Stimulated activated naive CD4-positive, alpha-beta T cell (primary cell): ENCODE measurements at regions not wholly inside any gene's neighbourhood (a gene's known extent, or its start where the extent isn't known, plus 50 kb on each side); places are given as distances from the start of the nearest gene placed in this dataset.
"Not testable (repeated sequence)": the region's sequence is repeated elsewhere in the genome, so short reads cannot be mapped to it uniquely, and the experiment has no call there.

Experiments used
- DNase-seq, 6 experiments: peaks; one replicate each; lab custom pipeline; 2025; lab: John Stamatoyannopoulos, UW

DNA sequence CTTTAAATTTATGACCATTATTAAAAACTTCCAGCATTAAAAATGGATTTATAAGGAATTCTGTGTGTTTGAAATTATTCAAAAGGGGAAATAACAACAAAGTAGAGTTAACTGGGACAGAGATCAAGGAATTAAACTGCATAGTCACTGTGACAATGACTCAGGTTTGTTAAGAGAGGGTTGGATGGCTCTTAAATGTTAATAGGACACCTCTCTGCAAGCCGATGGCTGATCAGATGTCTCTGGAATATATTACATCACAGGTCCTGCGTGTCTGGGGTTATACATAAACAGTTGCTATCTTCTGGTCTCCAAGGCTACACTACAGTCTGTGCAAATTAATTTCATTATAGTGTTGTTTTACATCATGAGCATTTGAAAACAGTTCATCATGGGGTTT lies 574.3 kb downstream of the COL12A1 start:
- no peak for DNase-seq

DNA sequence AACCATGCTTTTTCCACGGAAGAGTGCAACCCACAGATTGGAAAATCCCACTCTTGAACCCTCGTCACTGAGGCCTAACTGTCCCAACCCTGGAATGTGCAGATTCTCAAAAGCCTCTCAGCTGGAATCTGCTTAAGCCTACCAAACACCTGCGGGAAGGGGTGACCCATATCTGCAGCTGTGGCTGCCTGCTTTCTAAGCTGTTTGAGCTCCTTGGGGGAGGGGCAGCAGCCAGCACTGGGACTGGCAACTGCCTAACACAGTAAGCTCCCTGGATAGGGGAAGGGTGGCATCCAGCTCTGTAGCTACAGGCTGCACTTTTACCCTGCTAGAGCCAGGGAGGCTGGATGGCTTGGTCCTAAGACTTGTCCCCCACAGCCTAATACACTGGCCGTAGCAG lies 579.6 kb downstream of the COL12A1 start:
- no peak for DNase-seq

DNA sequence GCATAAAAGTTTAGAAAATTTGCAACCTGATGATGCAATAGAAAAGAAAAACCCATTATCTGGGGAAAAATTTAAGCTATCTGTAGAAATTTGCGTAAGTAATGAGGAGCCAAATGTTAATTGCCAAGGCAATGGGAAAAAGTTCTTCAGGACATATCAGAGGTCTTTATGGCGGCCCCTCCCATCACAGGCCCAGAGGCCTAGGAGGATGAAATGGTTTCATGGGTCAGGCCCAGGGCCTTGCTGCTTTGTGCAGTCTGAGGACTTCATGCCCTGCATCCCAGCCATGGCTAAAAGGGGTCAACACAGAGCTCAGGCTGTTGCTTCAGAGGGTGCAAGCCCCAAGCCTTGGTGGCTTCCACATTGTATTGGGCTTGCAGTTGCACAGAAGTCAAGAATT lies 582.8 kb downstream of the COL12A1 start:
- no peak for DNase-seq

DNA sequence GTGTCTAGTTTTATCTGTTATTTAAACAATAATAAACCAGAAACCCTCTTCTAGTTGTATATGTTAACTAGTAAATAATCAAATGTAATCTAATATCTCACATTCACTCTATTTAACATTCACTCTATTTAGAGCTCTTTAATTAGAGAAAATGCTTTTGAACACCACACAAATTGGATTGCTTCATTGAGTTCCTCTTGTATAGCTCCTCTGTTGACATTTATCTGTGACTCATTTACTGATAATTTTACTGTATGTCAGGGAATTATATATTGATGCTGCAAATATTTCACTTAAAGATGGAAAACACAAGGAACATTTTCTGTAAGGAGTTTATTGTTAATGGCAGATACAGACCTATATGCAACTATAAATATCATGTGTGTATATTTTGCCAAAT lies 594.6 kb downstream of the COL12A1 start:
- no peak for DNase-seq

DNA sequence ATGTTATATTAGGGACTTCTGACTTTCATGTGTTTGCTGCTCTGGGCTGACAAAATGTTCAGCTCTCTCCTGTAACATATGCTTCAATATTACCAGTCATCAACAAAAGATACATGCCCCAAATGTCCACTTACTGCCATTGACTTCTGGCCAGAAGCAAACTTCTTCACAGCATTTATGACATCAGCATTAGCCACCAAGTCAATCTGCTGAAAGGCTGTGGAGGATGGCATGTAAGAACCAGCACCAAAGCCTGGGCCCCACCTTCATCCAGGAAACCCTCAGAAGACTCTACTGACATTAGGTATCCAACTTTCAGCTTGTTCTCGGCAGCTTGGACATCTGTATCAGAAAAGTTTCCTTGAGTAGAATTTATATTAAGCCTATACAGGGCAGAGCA lies 595.5 kb downstream of the COL12A1 start:
- DNase-seq = no peak

DNA sequence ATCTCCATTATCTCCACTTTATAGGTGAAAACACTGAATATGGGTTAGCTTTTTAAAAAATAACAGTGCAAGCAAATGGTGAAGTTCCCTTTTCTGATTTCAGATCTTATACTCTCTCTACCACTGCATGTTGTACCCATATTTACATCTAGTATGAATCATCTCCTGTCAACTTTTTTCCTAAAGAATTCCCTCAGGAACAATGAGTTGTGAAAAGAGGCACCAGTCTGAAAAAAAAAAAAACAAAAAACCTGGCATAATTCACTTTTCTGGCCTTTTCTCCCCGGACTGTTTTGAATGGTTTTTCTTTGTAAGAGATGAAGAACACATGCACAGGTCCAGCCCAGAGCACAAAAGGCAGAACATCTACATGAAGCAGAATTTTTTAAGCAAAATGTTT lies 596.0 kb downstream of the COL12A1 start:
- no peak for DNase-seq

DNA sequence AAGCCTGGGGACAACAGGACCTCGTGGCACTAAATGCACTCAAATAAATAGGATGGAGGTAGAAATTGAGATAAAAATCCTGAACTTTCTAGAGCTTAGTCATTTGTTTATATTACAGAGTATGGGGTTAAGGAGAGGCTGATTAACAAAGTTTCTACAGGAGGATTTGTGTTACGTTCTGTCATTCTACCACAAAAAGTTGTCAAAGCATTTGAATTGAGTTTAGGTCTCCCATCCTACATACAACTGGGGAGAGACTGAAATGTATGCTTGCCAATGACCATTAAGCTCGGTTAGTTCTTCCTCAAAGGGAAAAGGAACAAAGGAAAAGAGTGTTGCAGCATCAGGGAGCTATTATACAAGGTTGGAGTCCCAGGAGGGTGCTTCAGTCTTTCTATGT lies 597.9 kb downstream of the COL12A1 start:
- no peak for DNase-seq

DNA sequence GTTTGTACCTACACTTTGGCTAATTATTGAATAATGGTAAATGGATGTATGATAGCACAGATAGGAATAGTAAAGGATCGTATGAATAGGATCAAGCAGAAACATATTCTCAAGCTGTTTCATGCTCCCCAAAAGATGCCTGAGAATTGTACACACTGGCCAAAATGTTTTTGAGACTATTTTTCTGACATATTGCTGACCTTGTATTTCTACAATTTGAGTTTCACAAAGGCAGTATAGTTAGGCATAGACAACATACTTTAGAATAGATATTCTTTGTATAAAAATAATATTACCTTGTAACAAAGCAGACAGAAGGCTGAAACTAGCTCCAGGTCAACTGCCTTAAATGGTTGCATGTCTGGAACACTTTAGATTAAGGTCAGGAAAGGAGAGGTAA lies 598.4 kb downstream of the COL12A1 start:
- no peak for DNase-seq

DNA sequence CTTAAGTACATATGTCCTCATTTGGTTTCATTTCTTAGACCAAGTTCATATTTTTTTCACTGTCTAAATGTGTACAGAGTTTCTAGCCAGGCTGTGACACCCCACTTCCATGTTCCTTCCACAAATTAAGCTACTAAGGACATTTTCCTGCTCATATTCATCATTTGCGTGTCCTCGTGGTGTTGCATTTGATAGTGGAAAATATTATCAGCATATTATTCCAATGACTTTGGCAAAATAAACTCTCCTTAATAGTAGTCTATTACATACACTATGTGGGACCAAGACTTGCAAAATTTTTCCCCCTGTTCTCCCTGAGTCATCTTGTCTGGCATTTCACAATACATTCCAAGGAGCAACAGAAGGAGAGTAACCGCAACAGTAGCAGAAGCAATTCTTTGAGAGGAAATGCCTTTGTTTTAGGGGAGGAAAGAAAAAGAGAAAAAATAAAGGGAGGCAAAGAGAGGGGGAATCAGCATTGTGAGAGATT lies 599.2 kb downstream of the COL12A1 start:
- DNase-seq = no peak

DNA sequence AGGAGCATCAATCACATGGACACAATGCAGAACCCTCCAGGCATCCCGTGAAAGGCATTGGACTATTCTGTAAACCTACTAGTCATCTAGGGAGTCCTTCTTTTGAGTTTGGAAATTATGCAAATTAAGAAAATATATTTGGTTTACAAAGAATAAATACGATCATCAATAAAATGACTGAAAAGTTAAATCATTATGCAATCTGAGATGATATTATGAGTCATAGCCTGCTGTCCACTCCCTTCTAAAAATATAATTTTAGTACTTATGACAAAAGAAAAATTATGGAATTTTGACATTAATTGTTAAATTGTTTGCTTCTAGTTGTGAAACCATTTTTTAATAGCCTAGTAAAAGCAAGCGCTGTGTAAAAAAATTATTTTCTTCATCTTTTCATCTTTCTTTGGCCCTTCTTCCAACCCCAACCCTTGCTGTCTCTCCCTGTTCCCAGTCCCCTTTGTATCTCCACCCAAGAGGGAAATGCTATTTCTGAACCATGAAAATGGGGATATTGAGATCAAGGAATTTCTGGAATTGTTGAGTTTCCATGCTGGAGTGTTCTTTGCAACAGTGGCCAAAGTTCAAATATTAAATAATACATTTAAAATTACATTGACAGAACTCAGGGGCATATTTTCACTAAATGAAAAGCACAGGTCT lies 599.8 kb downstream of the COL12A1 start:
- DNase-seq = no peak

DNA sequence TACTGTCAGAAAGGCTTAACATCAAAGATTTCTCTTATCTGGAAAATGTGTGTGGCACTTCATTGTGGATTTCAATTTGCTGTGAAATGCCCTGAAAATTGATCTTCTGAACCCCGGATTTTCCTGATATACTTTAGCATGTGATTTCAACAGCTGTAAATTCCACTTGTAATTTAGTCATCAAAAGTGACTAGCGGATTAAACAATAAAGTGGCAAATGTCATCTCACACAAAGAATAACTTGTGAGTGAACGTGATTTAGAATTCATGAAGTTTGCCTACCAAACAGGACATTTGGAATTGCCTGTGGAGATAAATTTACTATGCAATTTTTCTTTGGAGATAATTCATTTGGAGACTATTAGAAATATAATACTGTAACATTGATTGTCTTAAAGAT lies 601.6 kb downstream of the COL12A1 start:
- no peak for DNase-seq

DNA sequence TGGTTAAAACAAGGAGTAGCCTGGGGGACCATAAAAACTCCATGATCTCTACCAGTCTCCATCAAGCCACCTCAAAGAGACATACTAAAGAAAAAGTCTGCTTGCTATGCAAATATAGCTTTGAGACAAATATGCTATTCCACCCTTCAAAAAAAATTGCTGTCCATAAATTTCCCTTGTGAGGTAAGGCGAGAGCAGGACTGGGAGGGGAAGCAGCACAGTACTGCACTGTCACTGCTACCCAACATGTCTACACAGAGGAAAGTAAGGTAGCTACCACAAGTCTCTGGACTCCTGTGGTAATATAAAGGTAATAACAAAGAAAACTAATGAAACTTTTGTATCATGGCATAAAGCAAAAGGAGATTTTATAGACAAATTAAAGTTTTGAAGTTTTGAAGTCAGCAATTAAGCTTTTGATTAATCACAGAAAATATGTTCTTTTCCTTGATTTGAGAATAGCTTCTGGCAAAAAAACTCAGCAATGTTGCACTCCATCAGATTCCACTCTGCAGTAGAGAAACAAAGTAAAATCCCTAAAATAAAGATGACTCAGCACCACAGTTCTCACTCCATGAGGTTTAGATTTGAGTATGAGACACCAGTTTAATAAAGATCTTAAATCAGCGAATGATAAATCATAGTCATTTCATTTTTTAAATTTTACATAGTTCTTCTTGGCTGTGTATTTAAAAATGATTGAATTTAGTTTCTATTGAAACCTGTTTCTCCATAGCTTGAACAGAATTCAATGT lies 602.4 kb downstream of the COL12A1 start:
- no peak for DNase-seq

DNA sequence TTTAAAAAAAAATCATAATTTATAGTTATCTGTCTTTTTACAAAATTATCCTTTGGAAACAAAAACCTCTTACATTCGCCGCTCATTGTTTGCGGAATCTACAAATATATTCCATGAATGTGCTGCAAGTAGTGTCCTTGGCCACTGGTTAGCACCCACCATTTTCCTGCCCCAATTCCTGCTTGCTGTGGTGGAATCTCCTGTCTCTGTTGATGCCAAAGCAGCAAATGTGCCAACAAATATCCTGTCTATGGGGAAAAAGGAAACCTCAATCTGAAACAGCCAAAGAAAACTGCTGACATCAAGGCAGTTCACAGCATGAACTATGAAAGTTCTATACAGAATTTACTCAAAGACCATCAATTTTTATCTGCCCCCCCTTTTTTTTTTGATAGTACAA lies 603.6 kb downstream of the COL12A1 start:
- no peak for DNase-seq

DNA sequence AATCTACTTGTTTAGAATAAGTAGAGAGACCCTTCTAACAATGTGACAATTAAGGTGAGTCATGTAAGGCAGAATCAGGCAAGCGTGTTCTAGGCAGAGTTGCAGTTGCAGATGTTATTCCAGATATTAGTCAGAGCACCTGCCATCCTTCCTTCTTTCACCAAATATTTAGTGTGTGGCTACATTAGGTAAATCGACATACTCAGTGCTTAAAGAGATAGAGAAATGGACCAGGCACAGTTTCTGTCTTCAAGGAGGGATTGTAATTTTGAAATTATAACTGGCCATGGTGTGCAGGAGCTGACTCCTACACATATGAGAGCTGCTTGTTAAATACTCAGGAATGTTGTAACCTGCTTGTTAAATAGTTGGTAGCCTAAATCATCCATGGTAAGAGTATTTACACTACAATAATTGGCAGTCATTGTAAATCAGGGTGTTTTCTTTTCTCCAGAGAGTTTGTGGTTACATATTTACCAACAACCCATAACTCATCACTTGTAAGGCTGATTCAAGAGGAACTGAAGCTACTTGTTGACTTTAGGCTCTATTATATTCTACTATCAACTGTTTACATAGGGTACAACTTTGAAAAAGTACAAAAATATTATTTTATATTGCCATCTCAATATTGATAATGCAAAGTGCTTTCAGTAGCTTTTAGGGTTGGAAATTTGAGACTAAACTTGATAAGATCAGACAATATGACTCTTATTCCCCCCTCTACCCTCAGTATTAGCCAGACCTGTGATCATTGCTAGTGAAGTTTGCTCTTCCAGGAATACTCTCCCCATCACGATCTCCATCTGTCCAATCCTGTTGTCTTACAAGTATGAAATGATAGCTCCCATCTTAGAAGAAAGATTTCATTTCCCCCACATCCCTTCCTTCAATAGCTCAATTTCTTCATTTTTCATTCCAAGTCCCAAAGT lies 607.1 kb downstream of the COL12A1 start:
- no peak for DNase-seq

DNA sequence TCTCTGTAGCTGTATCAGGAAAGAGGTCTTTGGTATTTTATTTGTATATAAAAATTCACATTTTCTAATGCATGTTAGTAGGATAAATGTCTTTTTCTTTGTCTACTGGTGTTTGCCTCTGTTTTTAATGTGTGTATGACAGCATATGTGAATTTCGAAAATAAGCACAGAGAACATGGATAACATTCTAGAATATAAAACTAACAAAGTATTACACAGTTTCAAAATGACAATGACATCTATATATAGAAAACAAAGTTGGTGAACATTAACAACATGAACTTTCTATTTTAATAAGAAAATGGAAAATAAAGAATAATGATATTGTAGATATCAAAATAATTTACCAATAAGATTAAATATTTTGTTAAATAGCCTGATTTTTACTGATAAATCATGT lies 608.0 kb downstream of the COL12A1 start:
- DNase-seq = no peak

DNA sequence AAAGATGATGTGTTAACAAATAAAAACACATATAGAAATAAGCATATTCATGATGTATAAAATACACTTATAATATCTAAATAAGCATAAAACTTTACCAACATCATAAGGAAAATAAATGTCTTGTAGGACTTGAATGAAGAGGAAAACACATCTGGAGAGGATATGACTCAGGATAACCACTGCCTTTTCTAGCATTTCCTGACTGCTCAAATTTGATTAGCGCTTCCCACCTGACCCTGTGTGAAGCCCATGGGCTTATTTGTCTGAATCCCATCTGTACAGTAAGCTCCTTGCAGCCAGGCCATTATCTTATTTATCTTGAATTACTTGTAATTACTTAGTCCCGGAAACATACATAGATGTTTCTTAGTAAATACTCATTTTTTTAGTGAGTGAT lies 608.6 kb downstream of the COL12A1 start:
- no peak for DNase-seq

DNA sequence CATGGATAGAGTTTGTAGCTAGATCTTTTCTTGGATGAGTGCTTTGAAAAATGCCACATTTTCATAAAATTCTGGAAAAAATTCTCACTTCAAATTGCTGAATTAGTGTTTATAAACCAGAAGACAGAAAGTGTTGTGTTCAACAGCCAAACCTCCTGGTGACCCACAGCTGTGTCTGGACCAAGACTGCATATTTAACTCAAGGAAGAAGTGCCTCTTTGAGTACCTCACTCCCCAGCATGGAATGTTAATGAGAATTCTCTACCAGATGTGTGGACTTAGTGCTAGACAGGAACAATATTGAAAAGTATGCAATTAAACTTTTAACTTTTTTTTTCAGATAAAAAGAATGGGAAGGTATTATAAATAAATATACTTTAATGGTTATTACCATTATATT lies 609.3 kb downstream of the COL12A1 start:
- DNase-seq = no peak

DNA sequence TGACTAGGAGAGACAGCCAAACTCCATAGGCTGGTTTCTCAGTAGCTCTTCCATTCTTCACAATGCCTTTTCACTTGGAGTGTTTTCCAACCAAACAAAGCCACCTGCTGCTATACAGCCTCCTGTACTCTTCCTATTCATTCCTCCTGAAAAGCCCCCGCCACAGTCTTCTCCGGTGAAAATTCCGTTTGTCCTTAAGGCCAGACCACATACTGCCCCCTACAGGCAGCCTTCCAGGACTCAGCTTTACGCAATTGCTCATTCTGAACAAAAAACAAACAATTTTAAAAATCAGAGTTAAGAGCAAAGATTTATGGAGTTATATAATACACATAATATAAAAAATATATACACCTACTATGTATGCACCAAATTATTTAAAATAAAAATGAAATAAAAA lies 611.5 kb downstream of the COL12A1 start:
- not testable (repeated sequence) for DNase-seq

DNA sequence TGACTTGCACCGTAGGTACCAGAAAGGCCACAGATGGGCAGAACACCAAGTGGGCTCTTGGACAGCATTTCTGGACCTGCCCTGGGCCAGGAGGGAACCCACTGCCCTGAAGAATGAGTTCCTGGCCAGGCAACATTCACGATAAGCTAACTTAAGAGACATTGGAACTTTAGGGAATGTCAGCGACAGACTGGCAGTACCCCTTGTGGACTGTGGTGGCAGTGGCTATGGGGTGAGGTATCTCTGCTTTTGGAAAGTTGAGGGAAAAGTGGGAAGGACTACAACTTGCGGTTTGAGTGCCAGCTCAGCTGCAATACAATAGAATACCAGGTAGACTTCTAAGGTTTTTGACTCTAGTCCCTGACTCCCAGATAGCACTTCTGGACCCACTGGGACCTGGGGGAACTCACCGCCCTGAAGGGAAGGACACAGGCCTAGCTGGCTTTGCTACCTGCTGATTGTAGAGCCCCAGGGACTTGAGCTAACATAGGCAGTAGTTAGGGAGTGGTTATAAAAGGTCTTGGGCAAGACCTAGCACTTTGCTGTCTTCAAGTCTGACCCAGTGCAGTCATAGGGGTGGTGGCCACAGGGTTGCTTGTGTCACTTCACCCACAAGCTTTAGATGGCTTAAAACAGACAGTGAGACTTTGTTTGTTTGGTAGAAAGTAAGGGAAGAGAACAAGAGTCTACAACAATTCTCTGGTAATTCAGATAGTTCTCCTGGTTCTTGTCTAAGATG lies 617.6 kb downstream of the COL12A1 start:
- DNase-seq = no peak

DNA sequence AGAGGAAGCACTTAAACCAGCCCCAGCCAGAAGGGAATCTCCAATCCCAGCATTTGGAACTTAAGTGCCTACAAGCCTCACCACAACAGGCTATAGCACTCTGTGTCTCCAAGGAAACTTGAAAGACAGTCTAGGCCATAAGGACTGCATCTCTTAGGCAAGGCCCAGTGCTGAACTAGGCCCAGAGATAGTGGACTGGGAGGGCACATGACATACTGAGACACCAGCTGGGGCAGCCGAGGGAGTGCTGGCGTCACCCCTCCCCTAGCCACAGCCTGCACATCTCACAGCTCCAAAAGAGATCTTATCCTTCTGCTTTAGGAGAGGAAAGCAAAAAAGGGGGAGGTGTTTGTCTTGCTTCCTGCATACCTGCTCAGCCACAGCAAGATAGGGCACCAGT lies 618.5 kb downstream of the COL12A1 start:
- no peak for DNase-seq

DNA sequence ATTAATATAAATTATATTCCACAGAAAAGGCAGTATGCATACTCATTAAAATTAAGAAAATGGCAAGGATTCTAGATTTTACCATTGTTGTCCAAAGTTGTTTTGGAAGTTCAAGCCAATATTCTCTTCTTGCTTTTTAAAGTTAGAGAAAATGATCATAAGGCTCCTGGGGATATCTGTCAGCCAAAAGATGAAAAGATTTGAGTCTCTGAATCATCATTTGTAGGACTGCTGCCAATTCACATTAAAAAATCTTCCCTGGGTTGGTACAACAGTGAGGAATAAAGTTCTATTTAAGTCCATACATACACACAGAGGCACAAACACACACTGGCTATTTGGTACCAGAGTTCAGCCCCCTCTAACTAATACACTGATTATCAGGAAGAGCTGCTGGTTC lies 620.1 kb downstream of the COL12A1 start:
- DNase-seq = no peak

DNA sequence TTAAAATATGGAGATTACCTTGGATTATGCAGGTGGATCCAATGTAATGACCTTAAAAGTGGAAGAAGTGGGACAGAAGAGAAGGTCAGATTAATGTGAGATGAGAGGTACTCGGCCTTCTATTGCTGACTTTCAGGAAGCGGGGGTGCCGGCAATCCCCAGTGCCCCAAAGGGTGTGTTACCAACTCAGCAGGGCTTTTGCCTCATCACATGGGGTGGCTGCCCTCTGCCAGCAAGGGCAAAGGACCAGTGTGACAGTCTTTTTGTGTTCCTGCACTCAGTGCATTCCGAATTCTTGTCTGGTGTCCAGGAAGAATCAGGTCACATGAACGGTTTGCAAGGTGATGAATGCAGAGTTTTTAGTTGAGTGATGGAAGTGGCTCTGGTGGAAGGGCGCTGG lies 624.2 kb downstream of the COL12A1 start:
- no peak for DNase-seq
